ENCODE measurements at regions not wholly inside any gene's neighbourhood (a gene's known extent, or its start where the extent isn't known, plus 50 kb on each side); places are given as distances from the start of the nearest gene placed in this dataset.

- TF ChIP-seq CTCF (IDR thresholded peaks at IDR 0.05; ENCODE audit: control extremely low read depth in 1 of 3, insufficient read depth in 1 of 3, low read depth in 1 of 3, low read length in 3 of 3): no peak
- TF ChIP-seq MAX (IDR thresholded peaks at IDR 0.05): no peak
- no peak for TF ChIP-seq TAF1 (IDR thresholded peaks at IDR 0.05; ENCODE audit: low read depth, low read length)
- no peak for TF ChIP-seq POLR2A (IDR thresholded peaks at IDR 0.05; ENCODE audit: control extremely low read depth in 1 of 2, low read depth in 2 of 2, low read length in 2 of 2)
- no peak for TF ChIP-seq RAD21 (IDR thresholded peaks at IDR 0.05 in 1 of 2, conservative IDR thresholded peaks at IDR 0.05 in 1 of 2; ENCODE audit: low read depth in 2 of 2, low read length in 2 of 2)
- no peak for TF ChIP-seq TCF12 (IDR thresholded peaks at IDR 0.05; ENCODE audit: low read depth, low read length)
- TF ChIP-seq POLR2AphosphoS5 (IDR thresholded peaks at IDR 0.05; ENCODE audit: low read depth, low read length): no peak
- TF ChIP-seq EZH2 (IDR thresholded peaks at IDR 0.05; ENCODE audit: low read depth, low read length, severe bottlenecking): no peak
- TF ChIP-seq TEAD4 (IDR thresholded peaks at IDR 0.05; ENCODE audit: low read depth, low read length): no peak
- TF ChIP-seq EP300 (IDR thresholded peaks at IDR 0.05; ENCODE audit: borderline replicate concordance in 1 of 2, low read depth in 2 of 2, low read length in 2 of 2): no peak
- TF ChIP-seq NRF1 (IDR thresholded peaks at IDR 0.05; ENCODE audit: low read depth, low read length): no peak
These were observed 95.2 kb downstream of the C9orf50 start for GRCh38 chr9:129525656-129526196.
